ENCODE measurements at regions not wholly inside any gene's neighbourhood (a gene's known extent, or its start where the extent isn't known, plus 50 kb on each side); places are given as distances from the start of the nearest gene placed in this dataset.

DNA sequence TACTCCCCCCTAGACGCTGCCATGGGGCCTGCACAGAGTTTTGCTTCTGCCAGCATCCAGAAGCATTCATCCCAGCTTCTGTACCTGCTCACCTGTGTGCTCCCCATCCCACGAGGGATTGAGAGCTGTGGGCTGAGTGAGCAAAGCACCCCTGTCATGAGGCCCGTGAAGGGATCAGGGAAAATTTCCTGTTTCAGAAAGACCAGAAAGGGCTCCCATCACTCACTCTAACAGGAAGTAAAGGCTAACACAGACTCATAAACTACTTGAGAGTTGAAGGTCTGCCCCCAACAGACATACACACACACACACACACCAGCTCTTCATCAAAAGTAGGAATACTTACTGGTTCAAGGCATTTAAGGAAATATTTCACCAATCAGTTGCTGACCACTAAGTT lies 256.5 kb upstream of the NT5E start:
- TF ChIP-seq, protein P1, sequence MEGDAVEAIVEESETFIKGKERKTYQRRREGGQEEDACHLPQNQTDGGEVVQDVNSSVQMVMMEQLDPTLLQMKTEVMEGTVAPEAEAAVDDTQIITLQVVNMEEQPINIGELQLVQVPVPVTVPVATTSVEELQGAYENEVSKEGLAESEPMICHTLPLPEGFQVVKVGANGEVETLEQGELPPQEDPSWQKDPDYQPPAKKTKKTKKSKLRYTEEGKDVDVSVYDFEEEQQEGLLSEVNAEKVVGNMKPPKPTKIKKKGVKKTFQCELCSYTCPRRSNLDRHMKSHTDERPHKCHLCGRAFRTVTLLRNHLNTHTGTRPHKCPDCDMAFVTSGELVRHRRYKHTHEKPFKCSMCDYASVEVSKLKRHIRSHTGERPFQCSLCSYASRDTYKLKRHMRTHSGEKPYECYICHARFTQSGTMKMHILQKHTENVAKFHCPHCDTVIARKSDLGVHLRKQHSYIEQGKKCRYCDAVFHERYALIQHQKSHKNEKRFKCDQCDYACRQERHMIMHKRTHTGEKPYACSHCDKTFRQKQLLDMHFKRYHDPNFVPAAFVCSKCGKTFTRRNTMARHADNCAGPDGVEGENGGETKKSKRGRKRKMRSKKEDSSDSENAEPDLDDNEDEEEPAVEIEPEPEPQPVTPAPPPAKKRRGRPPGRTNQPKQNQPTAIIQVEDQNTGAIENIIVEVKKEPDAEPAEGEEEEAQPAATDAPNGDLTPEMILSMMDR (IDR thresholded peaks at IDR 0.05; ENCODE audit: insufficient read depth, low read length, poor library complexity, severe bottlenecking) = no peak
- no peak for TF ChIP-seq EZH2phosphoT487 (conservative IDR thresholded peaks at IDR 0.05; ENCODE audit: low read length)
